ENCODE measurements at regions not wholly inside any gene's neighbourhood (a gene's known extent, or its start where the extent isn't known, plus 50 kb on each side); places are given as distances from the start of the nearest gene placed in this dataset.

GRCh38 chr3:67774676-67775075 lies 120.3 kb upstream of the SUCLG2 start:
- no peaks in the 10 kb centered on the region for H3K9me3 ChIP-seq (ENCODE audit: low read depth, low read length)
- H3K9ac ChIP-seq (ENCODE audit: insufficient read length) = no peak overlapping the region
- TF ChIP-seq EZH2 (IDR thresholded peaks at IDR 0.05) (no peak), FOXP2 (optimal IDR thresholded peaks at IDR 0.05; ENCODE audit: control extremely low read depth, extremely low read length, insufficient read depth) (no peak), POLR2AphosphoS5 (IDR thresholded peaks at IDR 0.05; ENCODE audit: borderline replicate concordance, low read depth, low read length) (no peak)
- H3K27ac ChIP-seq = no peak overlapping the region
- H3K36me3 ChIP-seq (ENCODE audit: insufficient read depth, low read length) = no peaks in the 10 kb centered on the region
- no peak overlapping the region for H3K4me3 ChIP-seq
- no peak for DNase-seq (ENCODE audit: low read depth, low spot score)

GRCh38 chr3:67765575-67765974 lies 111.2 kb upstream of the SUCLG2 start:
- Histone ChIP-seq H3K9ac (ENCODE audit: insufficient read length) (no peak overlapping the region), H3K9me3 (ENCODE audit: low read depth, low read length) (no peaks in the 10 kb centered on the region), H3K4me3 (no peak overlapping the region), H3K36me3 (ENCODE audit: insufficient read depth, low read length) (no peaks in the 10 kb centered on the region), H3K27ac (no peak overlapping the region)
- no peak for DNase-seq (ENCODE audit: low read depth, low spot score)
- no peak for TF ChIP-seq EZH2 (IDR thresholded peaks at IDR 0.05)
- TF ChIP-seq FOXP2 (optimal IDR thresholded peaks at IDR 0.05; ENCODE audit: control extremely low read depth, extremely low read length, insufficient read depth) = no peak
- no peak for TF ChIP-seq POLR2AphosphoS5 (IDR thresholded peaks at IDR 0.05; ENCODE audit: borderline replicate concordance, low read depth, low read length)

GRCh38 chr3:67745296-67745695 lies 90.9 kb upstream of the SUCLG2 start:
- H3K9me3 ChIP-seq (ENCODE audit: low read depth, low read length) = no peaks in the 10 kb centered on the region
- TF ChIP-seq FOXP2 (optimal IDR thresholded peaks at IDR 0.05; ENCODE audit: control extremely low read depth, extremely low read length, insufficient read depth) = no peak
- no peak for TF ChIP-seq EZH2 (IDR thresholded peaks at IDR 0.05)
- no peak for TF ChIP-seq POLR2AphosphoS5 (IDR thresholded peaks at IDR 0.05; ENCODE audit: borderline replicate concordance, low read depth, low read length)
- no peak for DNase-seq (ENCODE audit: low read depth, low spot score)
- no peak overlapping the region for H3K4me3 ChIP-seq
- no peak overlapping the region for H3K27ac ChIP-seq
- no peak overlapping the region for H3K9ac ChIP-seq (ENCODE audit: insufficient read length)
- H3K36me3 ChIP-seq (ENCODE audit: insufficient read depth, low read length) = no peaks in the 10 kb centered on the region

- H3K4me3 ChIP-seq = no peak overlapping the region
- H3K36me3 ChIP-seq (ENCODE audit: insufficient read depth, low read length) = no peaks in the 10 kb centered on the region
- no peaks in the 10 kb centered on the region for H3K9me3 ChIP-seq (ENCODE audit: low read depth, low read length)
- H3K27ac ChIP-seq = no peak overlapping the region
- TF ChIP-seq EZH2 (IDR thresholded peaks at IDR 0.05) = no peak
- TF ChIP-seq FOXP2 (optimal IDR thresholded peaks at IDR 0.05; ENCODE audit: control extremely low read depth, extremely low read length, insufficient read depth) = no peak
- no peak for TF ChIP-seq POLR2AphosphoS5 (IDR thresholded peaks at IDR 0.05; ENCODE audit: borderline replicate concordance, low read depth, low read length)
- DNase-seq (ENCODE audit: low read depth, low spot score) = no peak
- no peak overlapping the region for H3K9ac ChIP-seq (ENCODE audit: insufficient read length)
These were observed 90.3 kb upstream of the SUCLG2 start for GRCh38 chr3:67744699-67745098.

DNA sequence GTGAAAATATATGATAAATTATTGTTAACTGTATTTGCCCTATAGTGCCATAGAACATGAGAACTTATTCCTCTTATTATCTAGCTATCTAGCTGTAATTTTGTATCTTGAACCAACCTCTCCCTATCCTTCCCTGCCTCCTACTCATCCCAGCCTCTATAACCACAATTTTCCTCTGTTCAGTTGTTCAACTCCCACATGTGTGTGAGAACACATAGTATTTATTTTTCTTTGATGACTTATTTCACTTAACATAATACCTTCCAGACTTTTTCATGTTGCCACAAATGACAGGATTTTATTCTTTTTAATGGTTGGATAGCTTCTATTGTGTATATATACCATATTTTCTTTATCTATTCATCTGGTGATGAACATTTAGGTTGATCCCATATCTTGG lies 85.4 kb upstream of the SUCLG2 start:
- Histone ChIP-seq H3K9ac (ENCODE audit: insufficient read length) (no peak overlapping the region), H3K4me3 (no peak overlapping the region), H3K9me3 (ENCODE audit: low read depth, low read length) (no peaks in the 10 kb centered on the region), H3K27ac (no peak overlapping the region), H3K36me3 (ENCODE audit: insufficient read depth, low read length) (no peaks in the 10 kb centered on the region)
- TF ChIP-seq FOXP2 (optimal IDR thresholded peaks at IDR 0.05; ENCODE audit: control extremely low read depth, extremely low read length, insufficient read depth) = no peak
- TF ChIP-seq EZH2 (IDR thresholded peaks at IDR 0.05) = no peak
- TF ChIP-seq POLR2AphosphoS5 (IDR thresholded peaks at IDR 0.05; ENCODE audit: borderline replicate concordance, low read depth, low read length) = no peak
- DNase-seq (ENCODE audit: low read depth, low spot score) = no peak

DNA sequence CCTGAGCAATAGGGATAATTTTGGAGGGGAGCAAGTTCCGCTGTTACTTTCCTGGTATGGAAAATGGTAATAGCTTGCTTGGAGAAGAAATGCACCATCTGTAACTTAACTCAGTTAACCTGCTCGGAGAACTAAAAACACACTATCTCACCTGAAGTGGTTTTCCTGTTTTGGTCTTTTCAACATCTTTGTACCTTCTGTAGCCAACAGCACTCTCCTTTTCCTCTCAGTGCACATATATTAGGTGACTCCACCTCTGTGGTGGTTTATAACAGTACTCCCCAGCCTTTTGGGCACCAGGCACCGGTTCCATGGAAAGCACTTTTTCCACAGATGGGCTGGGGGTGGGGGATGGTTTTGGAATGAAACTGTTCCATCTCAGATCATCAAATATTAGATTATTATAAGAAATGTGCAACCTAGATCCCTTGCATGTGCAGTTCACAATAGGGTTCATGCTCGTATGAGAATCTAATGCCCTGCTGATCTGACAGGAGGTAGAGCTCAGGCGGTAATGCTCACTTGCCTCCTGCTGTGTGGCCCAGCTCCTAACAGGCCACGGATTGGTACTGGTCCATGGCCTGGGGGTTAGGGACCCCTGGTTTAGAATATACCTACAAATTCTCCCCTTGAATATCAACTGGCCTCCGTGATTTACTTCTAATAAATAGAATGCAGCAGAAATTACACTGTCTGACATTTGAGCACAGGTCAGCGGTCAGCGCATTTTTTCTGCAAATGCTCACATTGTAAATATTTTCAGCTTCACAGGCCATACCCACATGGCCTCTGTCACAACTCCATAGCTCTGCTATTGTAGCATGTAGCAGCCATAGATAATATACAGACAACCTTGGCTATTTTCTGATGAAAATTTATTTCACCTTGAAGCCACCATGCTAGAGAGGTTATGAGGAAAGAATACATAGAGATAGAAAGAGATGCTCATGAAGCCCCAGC lies 83.8 kb upstream of the SUCLG2 start:
- Histone ChIP-seq H3K27ac (no peak overlapping the region), H3K9ac (ENCODE audit: insufficient read length) (no peak overlapping the region), H3K9me3 (ENCODE audit: low read depth, low read length) (no peaks in the 10 kb centered on the region), H3K4me3 (no peak overlapping the region), H3K36me3 (ENCODE audit: insufficient read depth, low read length) (no peaks in the 10 kb centered on the region)
- TF ChIP-seq FOXP2 (optimal IDR thresholded peaks at IDR 0.05; ENCODE audit: control extremely low read depth, extremely low read length, insufficient read depth) = no peak
- no peak for TF ChIP-seq EZH2 (IDR thresholded peaks at IDR 0.05)
- no peak for TF ChIP-seq POLR2AphosphoS5 (IDR thresholded peaks at IDR 0.05; ENCODE audit: borderline replicate concordance, low read depth, low read length)
- DNase-seq (ENCODE audit: low read depth, low spot score) = no peak

DNA sequence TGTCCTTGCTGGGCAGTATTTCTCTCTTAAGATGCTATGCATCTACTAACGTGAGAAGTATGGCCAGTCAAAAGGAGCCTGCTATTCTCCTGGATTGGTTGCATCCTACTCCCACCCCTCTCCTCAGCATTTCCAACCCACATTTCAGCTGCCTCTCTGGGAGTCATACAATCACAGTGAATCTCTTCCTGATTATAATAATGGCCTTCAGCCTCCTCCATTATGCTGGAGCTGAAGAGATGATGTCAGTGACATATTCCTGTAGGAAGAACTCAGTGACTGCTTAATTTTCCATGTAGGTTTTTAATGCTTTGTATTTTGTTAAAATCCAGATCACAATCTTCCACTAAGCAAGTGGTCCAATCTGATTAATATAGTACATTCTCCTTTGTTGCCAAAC lies 82.7 kb upstream of the SUCLG2 start:
- Histone ChIP-seq H3K4me3 (no peak overlapping the region), H3K9ac (ENCODE audit: insufficient read length) (no peak overlapping the region), H3K36me3 (ENCODE audit: insufficient read depth, low read length) (no peaks in the 10 kb centered on the region), H3K9me3 (ENCODE audit: low read depth, low read length) (no peaks in the 10 kb centered on the region), H3K27ac (no peak overlapping the region)
- TF ChIP-seq FOXP2 (optimal IDR thresholded peaks at IDR 0.05; ENCODE audit: control extremely low read depth, extremely low read length, insufficient read depth) (no peak), POLR2AphosphoS5 (IDR thresholded peaks at IDR 0.05; ENCODE audit: borderline replicate concordance, low read depth, low read length) (no peak), EZH2 (IDR thresholded peaks at IDR 0.05) (no peak)
- no peak for DNase-seq (ENCODE audit: low read depth, low spot score)

GRCh38 chr3:67733269-67733950 lies 79.0 kb upstream of the SUCLG2 start:
- H3K27ac ChIP-seq = no peak overlapping the region
- TF ChIP-seq FOXP2 (optimal IDR thresholded peaks at IDR 0.05; ENCODE audit: control extremely low read depth, extremely low read length, insufficient read depth) (no peak), EZH2 (IDR thresholded peaks at IDR 0.05) (no peak), POLR2AphosphoS5 (IDR thresholded peaks at IDR 0.05; ENCODE audit: borderline replicate concordance, low read depth, low read length) (no peak)
- no peak for DNase-seq (ENCODE audit: low read depth, low spot score)

More at GRCh38 chr3:67733269-67733950, 79.0 kb upstream of the SUCLG2 start:
- Histone ChIP-seq H3K9ac (ENCODE audit: insufficient read length) (no peak overlapping the region), H3K36me3 (ENCODE audit: insufficient read depth, low read length) (no peaks in the 10 kb centered on the region), H3K9me3 (ENCODE audit: low read depth, low read length) (no peaks in the 10 kb centered on the region), H3K4me3 (no peak overlapping the region)
